ENCODE measurements at regions not wholly inside any gene's neighbourhood (a gene's known extent, or its start where the extent isn't known, plus 50 kb on each side); places are given as distances from the start of the nearest gene placed in this dataset.
A peak's percentile ranks its signal among the peaks of the same experiment; 100 is the strongest.

- no peak for DNase-seq (ENCODE audit: low spot score)
Observed at GRCh38 chr14:66365388-66365787, 120.8 kb upstream of the CCDC196 start.

GRCh38 chr14:66369157-66369697, 116.9 kb upstream of the CCDC196 start:
- no peak for DNase-seq (ENCODE audit: low spot score)

GRCh38 chr14:66371776-66372175, 114.4 kb upstream of the CCDC196 start:
- DNase-seq (ENCODE audit: low spot score), result no peak

GRCh38 chr14:66375046-66375964, 110.9 kb upstream of the CCDC196 start:
- DNase-seq (ENCODE audit: low spot score), result no peak

- DNase-seq (ENCODE audit: low spot score), result no peak
Observed at GRCh38 chr14:66377574-66377973, 108.6 kb upstream of the CCDC196 start.

GRCh38 chr14:66378712-66379505, 107.3 kb upstream of the CCDC196 start:
- DNase-seq (ENCODE audit: low spot score), result no peak

- DNase-seq (ENCODE audit: low spot score), result no peak
Observed at GRCh38 chr14:66380143-66380542, 106.0 kb upstream of the CCDC196 start.

- DNase-seq (ENCODE audit: low spot score), result no peak
Observed at GRCh38 chr14:66381755-66382154, 104.4 kb upstream of the CCDC196 start.

GRCh38 chr14:66383257-66383656, 102.9 kb upstream of the CCDC196 start:
- DNase-seq (ENCODE audit: low spot score), result no peak

GRCh38 chr14:66383771-66384170, 102.4 kb upstream of the CCDC196 start:
- no peak for DNase-seq (ENCODE audit: low spot score)

- no peak for DNase-seq (ENCODE audit: low spot score)
Observed at GRCh38 chr14:66388516-66388915, 97.7 kb upstream of the CCDC196 start.

GRCh38 chr14:66389481-66389880, 96.7 kb upstream of the CCDC196 start:
- no peak for DNase-seq (ENCODE audit: low spot score)

- DNase-seq (ENCODE audit: low spot score), result no peak
Observed at GRCh38 chr14:66395300-66395699, 90.9 kb upstream of the CCDC196 start.

GRCh38 chr14:66396164-66396563, 90.0 kb upstream of the CCDC196 start:
- DNase-seq (ENCODE audit: low spot score), result no peak

GRCh38 chr14:66398437-66398836, 87.7 kb upstream of the CCDC196 start:
- no peak for DNase-seq (ENCODE audit: low spot score)

- peak; percentile 8 for DNase-seq (ENCODE audit: low spot score)
Observed at GRCh38 chr14:66401449-66402095, 84.6 kb upstream of the CCDC196 start.

GRCh38 chr14:66403183-66403582, 83.0 kb upstream of the CCDC196 start:
- DNase-seq (ENCODE audit: low spot score), result peak; percentile 60

- no peak for DNase-seq (ENCODE audit: low spot score)
Observed at GRCh38 chr14:66404051-66404545, 82.1 kb upstream of the CCDC196 start.

GRCh38 chr14:66405158-66405557, 81.0 kb upstream of the CCDC196 start:
- no peak for DNase-seq (ENCODE audit: low spot score)

- DNase-seq (ENCODE audit: low spot score), result no peak
Observed at GRCh38 chr14:66413901-66414300, 72.3 kb upstream of the CCDC196 start.

GRCh38 chr14:66414511-66414910, 71.7 kb upstream of the CCDC196 start:
- no peak for DNase-seq (ENCODE audit: low spot score)
